ENCODE measurements at regions not wholly inside any gene's neighbourhood (a gene's known extent, or its start where the extent isn't known, plus 50 kb on each side); places are given as distances from the start of the nearest gene placed in this dataset.

GRCh38 chr13:105266615-105267014, 1268.8 kb downstream of the EFNB2 start:
- Histone ChIP-seq H3K9ac (ENCODE audit: low read depth, low read length) (no peak overlapping the region), H3K27ac (ENCODE audit: low read length) (no peak overlapping the region), H3K36me3 (ENCODE audit: insufficient read depth, low read length) (no peaks in the 10 kb centered on the region), H3K27me3 (ENCODE audit: insufficient read depth, low read length, poor library complexity) (no peaks in the 10 kb centered on the region), H3K4me1 (ENCODE audit: insufficient read depth, low read length) (no peaks in the 10 kb centered on the region), H3K79me2 (ENCODE audit: insufficient read depth, low read length) (no peaks in the 10 kb centered on the region), H2AFZ (ENCODE audit: low read depth, low read length) (no peak overlapping the region), H3K4me2 (ENCODE audit: insufficient read depth, low read length) (no peak overlapping the region), H4K20me1 (ENCODE audit: insufficient read depth, low read length) (no peaks in the 10 kb centered on the region), H3K4me3 (ENCODE audit: low read depth in 1 of 2, low read length in 2 of 2) (no peak overlapping the region), H3K9me3 (ENCODE audit: insufficient read depth, low read length, severe bottlenecking) (no peaks in the 10 kb centered on the region)
- no peak for DNase-seq
- TF ChIP-seq CTCF (IDR thresholded peaks at IDR 0.05; ENCODE audit: borderline replicate concordance, extremely low read depth, low read length, poor library complexity, severe bottlenecking) = no peak
- no peak for TF ChIP-seq EZH2 (IDR thresholded peaks at IDR 0.05; ENCODE audit: borderline replicate concordance, low read depth, low read length, severe bottlenecking)
- no peak for ATAC-seq (ENCODE audit: insufficient read depth, low read depth)

- Histone ChIP-seq H3K4me3 (ENCODE audit: low read depth in 1 of 2, low read length in 2 of 2) (no peak overlapping the region), H4K20me1 (ENCODE audit: insufficient read depth, low read length) (no peaks in the 10 kb centered on the region), H3K4me1 (ENCODE audit: insufficient read depth, low read length) (no peaks in the 10 kb centered on the region), H3K9ac (ENCODE audit: low read depth, low read length) (no peak overlapping the region), H3K4me2 (ENCODE audit: insufficient read depth, low read length) (no peak overlapping the region), H3K27ac (ENCODE audit: low read length) (no peak overlapping the region), H3K79me2 (ENCODE audit: insufficient read depth, low read length) (no peaks in the 10 kb centered on the region), H3K27me3 (ENCODE audit: insufficient read depth, low read length, poor library complexity) (no peaks in the 10 kb centered on the region), H2AFZ (ENCODE audit: low read depth, low read length) (no peak overlapping the region), H3K36me3 (ENCODE audit: insufficient read depth, low read length) (no peaks in the 10 kb centered on the region), H3K9me3 (ENCODE audit: insufficient read depth, low read length, severe bottlenecking) (no peaks in the 10 kb centered on the region)
- no peak for ATAC-seq (ENCODE audit: insufficient read depth, low read depth)
- no peak for TF ChIP-seq CTCF (IDR thresholded peaks at IDR 0.05; ENCODE audit: borderline replicate concordance, extremely low read depth, low read length, poor library complexity, severe bottlenecking)
- TF ChIP-seq EZH2 (IDR thresholded peaks at IDR 0.05; ENCODE audit: borderline replicate concordance, low read depth, low read length, severe bottlenecking) = no peak
- DNase-seq = no peak
Observed at GRCh38 chr13:105262579-105262978, 1272.9 kb downstream of the EFNB2 start.

- Histone ChIP-seq H3K27me3 (ENCODE audit: insufficient read depth, low read length, poor library complexity) (no peaks in the 10 kb centered on the region), H2AFZ (ENCODE audit: low read depth, low read length) (no peak overlapping the region), H4K20me1 (ENCODE audit: insufficient read depth, low read length) (no peaks in the 10 kb centered on the region), H3K4me1 (ENCODE audit: insufficient read depth, low read length) (no peaks in the 10 kb centered on the region), H3K36me3 (ENCODE audit: insufficient read depth, low read length) (no peaks in the 10 kb centered on the region), H3K4me3 (ENCODE audit: low read depth in 1 of 2, low read length in 2 of 2) (no peak overlapping the region), H3K9me3 (ENCODE audit: insufficient read depth, low read length, severe bottlenecking) (no peaks in the 10 kb centered on the region), H3K79me2 (ENCODE audit: insufficient read depth, low read length) (no peaks in the 10 kb centered on the region), H3K4me2 (ENCODE audit: insufficient read depth, low read length) (no peak overlapping the region), H3K27ac (ENCODE audit: low read length) (no peak overlapping the region), H3K9ac (ENCODE audit: low read depth, low read length) (no peak overlapping the region)
- TF ChIP-seq EZH2 (IDR thresholded peaks at IDR 0.05; ENCODE audit: borderline replicate concordance, low read depth, low read length, severe bottlenecking) = no peak
- no peak for TF ChIP-seq CTCF (IDR thresholded peaks at IDR 0.05; ENCODE audit: borderline replicate concordance, extremely low read depth, low read length, poor library complexity, severe bottlenecking)
- ATAC-seq (ENCODE audit: insufficient read depth, low read depth) (no peak), DNase-seq (no peak)
Observed at GRCh38 chr13:105259426-105259825, 1276.0 kb downstream of the EFNB2 start.

GRCh38 chr13:105255472-105255871, 1280.0 kb downstream of the EFNB2 start:
- no peak overlapping the region for H3K4me3 ChIP-seq (ENCODE audit: low read depth in 1 of 2, low read length in 2 of 2)
- DNase-seq (no peak), ATAC-seq (ENCODE audit: insufficient read depth, low read depth) (no peak)
- H4K20me1 ChIP-seq (ENCODE audit: insufficient read depth, low read length) = no peaks in the 10 kb centered on the region
- no peaks in the 10 kb centered on the region for H3K4me1 ChIP-seq (ENCODE audit: insufficient read depth, low read length)
- no peaks in the 10 kb centered on the region for H3K79me2 ChIP-seq (ENCODE audit: insufficient read depth, low read length)
- H3K36me3 ChIP-seq (ENCODE audit: insufficient read depth, low read length) = no peaks in the 10 kb centered on the region
- TF ChIP-seq EZH2 (IDR thresholded peaks at IDR 0.05; ENCODE audit: borderline replicate concordance, low read depth, low read length, severe bottlenecking) (no peak), CTCF (IDR thresholded peaks at IDR 0.05; ENCODE audit: borderline replicate concordance, extremely low read depth, low read length, poor library complexity, severe bottlenecking) (no peak)
- no peak overlapping the region for H3K9ac ChIP-seq (ENCODE audit: low read depth, low read length)
- no peak overlapping the region for H3K4me2 ChIP-seq (ENCODE audit: insufficient read depth, low read length)
- no peak overlapping the region for H2AFZ ChIP-seq (ENCODE audit: low read depth, low read length)
- no peaks in the 10 kb centered on the region for H3K9me3 ChIP-seq (ENCODE audit: insufficient read depth, low read length, severe bottlenecking)
- no peak overlapping the region for H3K27ac ChIP-seq (ENCODE audit: low read length)
- H3K27me3 ChIP-seq (ENCODE audit: insufficient read depth, low read length, poor library complexity) = no peaks in the 10 kb centered on the region
